ENCODE measurements at regions not wholly inside any gene's neighbourhood (a gene's known extent, or its start where the extent isn't known, plus 50 kb on each side); places are given as distances from the start of the nearest gene placed in this dataset.

DNA sequence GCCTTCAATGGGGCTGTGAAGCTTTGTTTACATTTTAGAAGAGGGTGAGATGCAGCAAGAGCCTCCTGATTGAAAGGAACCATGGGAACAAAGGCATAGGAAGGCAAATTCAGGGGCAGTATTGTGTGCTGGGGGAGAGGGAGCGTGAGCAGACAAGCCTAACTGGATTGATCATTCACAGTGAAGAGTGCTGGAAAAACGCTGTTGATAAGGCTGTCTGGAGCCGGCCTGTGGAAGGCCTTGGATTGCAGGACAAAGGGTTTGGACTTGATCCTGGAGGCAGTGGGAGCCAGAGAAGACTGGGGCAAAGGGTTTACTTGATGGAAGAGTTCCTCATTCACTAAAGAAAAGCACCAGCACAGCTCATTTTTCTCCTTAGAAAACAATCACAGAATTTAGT is 160.5 kb downstream of the PAH start:
- BruUV-seq (replicated peaks) = no TSS peak
- in situ Hi-C loops (cut with HindIII; ENCODE audit: low pct_unique_long_range_greater_than_20kb, low sequenced_read_pairs) = no loop called here
- intact Hi-C loops (cut with micrococcal nuclease; ENCODE audit: unreplicated experiment) = no loop called here
- H3K27ac ChIP-seq (ENCODE audit: low read length) = no peak overlapping the region
- no peaks in the 10 kb centered on the region for H3K4me1 ChIP-seq (ENCODE audit: control insufficient read depth, insufficient read depth, low read length)
- H3K27me3 ChIP-seq (ENCODE audit: control insufficient read depth, insufficient read depth, low read length) = no peaks in the 10 kb centered on the region
- no peak for TF ChIP-seq POLR2AphosphoS5 (IDR thresholded peaks at IDR 0.05; ENCODE audit: low read depth, low read length)
- H3K4me3 ChIP-seq (ENCODE audit: low read depth in 2 of 2, low read length in 2 of 2) = no peak overlapping the region
- CTCF ChIA-PET = interaction anchor here (0.6 kb wide), 1 partner anchor 60 kb away, joined by 3 read pairs; no protein-coding TSS in a partner anchor
- DNase-seq (ENCODE audit: low read depth, low spot score) = no peak
- no peaks in the 10 kb centered on the region for H3K36me3 ChIP-seq (ENCODE audit: control insufficient read depth, insufficient read depth, low read length)
- no peak for ATAC-seq
- POLR2A ChIA-PET = no interaction called here
- no peaks in the 10 kb centered on the region for H3K9me3 ChIP-seq (ENCODE audit: control insufficient read depth, insufficient read depth, low read depth, low read length)

GRCh38 chr12:102755266-102755665 is 161.8 kb downstream of the PAH start:
- ATAC-seq = no peak
- BruUV-seq (replicated peaks) = no TSS peak
- POLR2A ChIA-PET = no interaction called here
- in situ Hi-C loops (cut with HindIII; ENCODE audit: low pct_unique_long_range_greater_than_20kb, low sequenced_read_pairs) (no loop called here), intact Hi-C loops (cut with micrococcal nuclease; ENCODE audit: unreplicated experiment) (no loop called here)
- Histone ChIP-seq H3K27me3 (ENCODE audit: control insufficient read depth, insufficient read depth, low read length) (no peaks in the 10 kb centered on the region), H3K4me1 (ENCODE audit: control insufficient read depth, insufficient read depth, low read length) (no peaks in the 10 kb centered on the region), H3K4me3 (ENCODE audit: low read depth in 2 of 2, low read length in 2 of 2) (no peak overlapping the region), H3K36me3 (ENCODE audit: control insufficient read depth, insufficient read depth, low read length) (no peaks in the 10 kb centered on the region), H3K27ac (ENCODE audit: low read length) (no peak overlapping the region), H3K9me3 (ENCODE audit: control insufficient read depth, insufficient read depth, low read depth, low read length) (no peaks in the 10 kb centered on the region)
- DNase-seq (ENCODE audit: low read depth, low spot score) = no peak
- TF ChIP-seq TCF7L2 (IDR thresholded peaks at IDR 0.05; ENCODE audit: low read depth, low read length) (no peak), SIN3A (IDR thresholded peaks at IDR 0.05; ENCODE audit: borderline replicate concordance, insufficient read depth, low read depth, low read length) (no peak)
- TF ChIP-seq, protein P1, sequence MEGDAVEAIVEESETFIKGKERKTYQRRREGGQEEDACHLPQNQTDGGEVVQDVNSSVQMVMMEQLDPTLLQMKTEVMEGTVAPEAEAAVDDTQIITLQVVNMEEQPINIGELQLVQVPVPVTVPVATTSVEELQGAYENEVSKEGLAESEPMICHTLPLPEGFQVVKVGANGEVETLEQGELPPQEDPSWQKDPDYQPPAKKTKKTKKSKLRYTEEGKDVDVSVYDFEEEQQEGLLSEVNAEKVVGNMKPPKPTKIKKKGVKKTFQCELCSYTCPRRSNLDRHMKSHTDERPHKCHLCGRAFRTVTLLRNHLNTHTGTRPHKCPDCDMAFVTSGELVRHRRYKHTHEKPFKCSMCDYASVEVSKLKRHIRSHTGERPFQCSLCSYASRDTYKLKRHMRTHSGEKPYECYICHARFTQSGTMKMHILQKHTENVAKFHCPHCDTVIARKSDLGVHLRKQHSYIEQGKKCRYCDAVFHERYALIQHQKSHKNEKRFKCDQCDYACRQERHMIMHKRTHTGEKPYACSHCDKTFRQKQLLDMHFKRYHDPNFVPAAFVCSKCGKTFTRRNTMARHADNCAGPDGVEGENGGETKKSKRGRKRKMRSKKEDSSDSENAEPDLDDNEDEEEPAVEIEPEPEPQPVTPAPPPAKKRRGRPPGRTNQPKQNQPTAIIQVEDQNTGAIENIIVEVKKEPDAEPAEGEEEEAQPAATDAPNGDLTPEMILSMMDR (IDR thresholded peaks at IDR 0.05) = no peak
- TF ChIP-seq, protein P2, sequence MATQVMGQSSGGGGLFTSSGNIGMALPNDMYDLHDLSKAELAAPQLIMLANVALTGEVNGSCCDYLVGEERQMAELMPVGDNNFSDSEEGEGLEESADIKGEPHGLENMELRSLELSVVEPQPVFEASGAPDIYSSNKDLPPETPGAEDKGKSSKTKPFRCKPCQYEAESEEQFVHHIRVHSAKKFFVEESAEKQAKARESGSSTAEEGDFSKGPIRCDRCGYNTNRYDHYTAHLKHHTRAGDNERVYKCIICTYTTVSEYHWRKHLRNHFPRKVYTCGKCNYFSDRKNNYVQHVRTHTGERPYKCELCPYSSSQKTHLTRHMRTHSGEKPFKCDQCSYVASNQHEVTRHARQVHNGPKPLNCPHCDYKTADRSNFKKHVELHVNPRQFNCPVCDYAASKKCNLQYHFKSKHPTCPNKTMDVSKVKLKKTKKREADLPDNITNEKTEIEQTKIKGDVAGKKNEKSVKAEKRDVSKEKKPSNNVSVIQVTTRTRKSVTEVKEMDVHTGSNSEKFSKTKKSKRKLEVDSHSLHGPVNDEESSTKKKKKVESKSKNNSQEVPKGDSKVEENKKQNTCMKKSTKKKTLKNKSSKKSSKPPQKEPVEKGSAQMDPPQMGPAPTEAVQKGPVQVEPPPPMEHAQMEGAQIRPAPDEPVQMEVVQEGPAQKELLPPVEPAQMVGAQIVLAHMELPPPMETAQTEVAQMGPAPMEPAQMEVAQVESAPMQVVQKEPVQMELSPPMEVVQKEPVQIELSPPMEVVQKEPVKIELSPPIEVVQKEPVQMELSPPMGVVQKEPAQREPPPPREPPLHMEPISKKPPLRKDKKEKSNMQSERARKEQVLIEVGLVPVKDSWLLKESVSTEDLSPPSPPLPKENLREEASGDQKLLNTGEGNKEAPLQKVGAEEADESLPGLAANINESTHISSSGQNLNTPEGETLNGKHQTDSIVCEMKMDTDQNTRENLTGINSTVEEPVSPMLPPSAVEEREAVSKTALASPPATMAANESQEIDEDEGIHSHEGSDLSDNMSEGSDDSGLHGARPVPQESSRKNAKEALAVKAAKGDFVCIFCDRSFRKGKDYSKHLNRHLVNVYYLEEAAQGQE (IDR thresholded peaks at IDR 0.05; ENCODE audit: insufficient read depth in 1 of 2, low read depth in 2 of 2, low read length in 1 of 2) = no peak
- CTCF ChIA-PET = no interaction called here

GRCh38 chr12:102753802-102754201 is 163.2 kb downstream of the PAH start:
- in situ Hi-C loops (cut with HindIII; ENCODE audit: low pct_unique_long_range_greater_than_20kb, low sequenced_read_pairs) = no loop called here
- Histone ChIP-seq H3K27me3 (ENCODE audit: control insufficient read depth, insufficient read depth, low read length) (no peaks in the 10 kb centered on the region), H3K4me1 (ENCODE audit: control insufficient read depth, insufficient read depth, low read length) (no peaks in the 10 kb centered on the region), H3K36me3 (ENCODE audit: control insufficient read depth, insufficient read depth, low read length) (no peaks in the 10 kb centered on the region), H3K4me3 (ENCODE audit: low read depth in 2 of 2, low read length in 2 of 2) (no peak overlapping the region), H3K9me3 (ENCODE audit: control insufficient read depth, insufficient read depth, low read depth, low read length) (no peaks in the 10 kb centered on the region), H3K27ac (ENCODE audit: low read length) (no peak overlapping the region)
- ATAC-seq = no peak
- intact Hi-C loops (cut with micrococcal nuclease; ENCODE audit: unreplicated experiment) = no loop called here
- DNase-seq (ENCODE audit: low read depth, low spot score) = no peak
- ChIA-PET POLR2A (no interaction called here), CTCF (no interaction called here)
- TF ChIP-seq TCF7L2 (IDR thresholded peaks at IDR 0.05; ENCODE audit: low read depth, low read length) (no peak), SIN3A (IDR thresholded peaks at IDR 0.05; ENCODE audit: borderline replicate concordance, insufficient read depth, low read depth, low read length) (no peak), POLR2AphosphoS5 (IDR thresholded peaks at IDR 0.05; ENCODE audit: low read depth, low read length) (no peak)
- TF ChIP-seq, protein P2 (IDR thresholded peaks at IDR 0.05; ENCODE audit: insufficient read depth in 1 of 2, low read depth in 2 of 2, low read length in 1 of 2) = no peak
- TF ChIP-seq, protein P1 (IDR thresholded peaks at IDR 0.05) = no peak
- BruUV-seq (replicated peaks) = no TSS peak
